Prostate gland (tissue), 2 donors: ENCODE measurements at regions not wholly inside any gene's neighbourhood (a gene's known extent, or its start where the extent isn't known, plus 50 kb on each side); places are given as distances from the start of the nearest gene placed in this dataset.

Experiments used
- POLR2A ChIP-seq: fragments of 450-650 bp; IDR thresholded peaks from one replicate; pipeline ENCODE4 v1.6.1; 2016; ENCODE audit warnings: antibody characterized with exemption, mild to moderate bottlenecking
- POLR2AphosphoS5 ChIP-seq: sonication (generic); formaldehyde crosslinking; IDR thresholded peaks from one replicate; pipeline ENCODE4 v1.6.1; 2017; ENCODE audit warnings: antibody characterized with exemption
- TF ChIP-seq, protein P1 (sequence below), 4 experiments: fragments of 200-600 bp in 2 of 4; fragments of 450-650 bp in 2 of 4; sonication (generic) in 2 of 4; IDR thresholded peaks; 1 replicate in 3 of 4; 2 replicates in 1 of 4; pipeline ENCODE4 v1.5.1; 2016 to 2019; ENCODE audit warnings: antibody characterized with exemption in 4 of 4, mild to moderate bottlenecking in 2 of 4, moderate library complexity in 2 of 4

DNA sequence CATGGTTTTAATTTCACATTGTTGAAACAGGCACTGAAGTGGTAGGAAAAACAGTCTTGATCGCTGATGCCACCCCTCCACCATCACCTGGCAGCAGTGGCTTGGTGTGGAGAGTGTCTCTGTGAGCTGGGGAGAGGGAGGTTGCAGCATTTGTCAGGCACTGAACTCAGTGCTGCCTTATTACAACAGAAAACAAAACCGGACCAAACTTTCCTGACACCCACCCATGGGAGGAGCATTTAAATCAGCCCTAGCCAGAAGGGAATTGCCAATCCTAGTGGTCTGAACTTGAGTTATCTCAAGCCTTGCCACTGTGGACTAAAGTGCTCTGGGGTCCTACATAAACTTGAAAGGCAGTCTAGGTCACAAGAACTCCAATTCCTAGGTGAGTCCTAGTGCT is 103.0 kb upstream of the LGALSL start:
- TF ChIP-seq, protein P1, sequence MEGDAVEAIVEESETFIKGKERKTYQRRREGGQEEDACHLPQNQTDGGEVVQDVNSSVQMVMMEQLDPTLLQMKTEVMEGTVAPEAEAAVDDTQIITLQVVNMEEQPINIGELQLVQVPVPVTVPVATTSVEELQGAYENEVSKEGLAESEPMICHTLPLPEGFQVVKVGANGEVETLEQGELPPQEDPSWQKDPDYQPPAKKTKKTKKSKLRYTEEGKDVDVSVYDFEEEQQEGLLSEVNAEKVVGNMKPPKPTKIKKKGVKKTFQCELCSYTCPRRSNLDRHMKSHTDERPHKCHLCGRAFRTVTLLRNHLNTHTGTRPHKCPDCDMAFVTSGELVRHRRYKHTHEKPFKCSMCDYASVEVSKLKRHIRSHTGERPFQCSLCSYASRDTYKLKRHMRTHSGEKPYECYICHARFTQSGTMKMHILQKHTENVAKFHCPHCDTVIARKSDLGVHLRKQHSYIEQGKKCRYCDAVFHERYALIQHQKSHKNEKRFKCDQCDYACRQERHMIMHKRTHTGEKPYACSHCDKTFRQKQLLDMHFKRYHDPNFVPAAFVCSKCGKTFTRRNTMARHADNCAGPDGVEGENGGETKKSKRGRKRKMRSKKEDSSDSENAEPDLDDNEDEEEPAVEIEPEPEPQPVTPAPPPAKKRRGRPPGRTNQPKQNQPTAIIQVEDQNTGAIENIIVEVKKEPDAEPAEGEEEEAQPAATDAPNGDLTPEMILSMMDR (IDR thresholded peaks at IDR 0.05) = no peak
- TF ChIP-seq POLR2AphosphoS5 (no peak), POLR2A (no peak)
